ENCODE measurements at regions not wholly inside any gene's neighbourhood (a gene's known extent, or its start where the extent isn't known, plus 50 kb on each side); places are given as distances from the start of the nearest gene placed in this dataset.

GRCh38 chr9:89892920-89893319 is 288.1 kb downstream of the GADD45G start:
- TF ChIP-seq CTCF (IDR thresholded peaks at IDR 0.05; ENCODE audit: low read length) (no peak), EZH2 (optimal IDR thresholded peaks at IDR 0.05; ENCODE audit: low read depth, low read length) (no peak), EZH2phosphoT487 (IDR thresholded peaks at IDR 0.05; ENCODE audit: low read length) (no peak)
